H9 (cell line): ENCODE measurements at regions not wholly inside any gene's neighbourhood (a gene's known extent, or its start where the extent isn't known, plus 50 kb on each side); places are given as distances from the start of the nearest gene placed in this dataset.

Source experiments
- DNase-seq: peaks from one replicate; pipeline ENCODE4 v3.0.0-alpha.2; 2017
- H2AFZ ChIP-seq: one replicate; pipeline ENCODE4 v1.6.1; 2013; ENCODE audit warnings: mild to moderate bottlenecking, low read length, control low read depth, moderate library complexity
- H2AK5ac ChIP-seq: 2 replicates; pipeline ENCODE4 v1.6.1; 2013; ENCODE audit warnings: low read length, control low read depth, mixed read lengths; ENCODE audit not compliant: insufficient read length
- H2BK120ac ChIP-seq: one replicate; pipeline ENCODE4 v1.6.1; 2013; ENCODE audit warnings: low read depth, mild to moderate bottlenecking, low read length, control low read depth, inconsistent platforms; ENCODE audit not compliant: poor library complexity, severe bottlenecking
- H2BK12ac ChIP-seq: 2 replicates; pipeline ENCODE4 v1.6.1; 2013; ENCODE audit warnings: low read length, control low read depth, mixed read lengths, low read depth; ENCODE audit not compliant: insufficient read length
- H2BK15ac ChIP-seq: 2 replicates; pipeline ENCODE4 v1.6.1; 2013; ENCODE audit warnings: low read depth, low read length, control low read depth
- H2BK20ac ChIP-seq: one replicate; pipeline ENCODE4 v1.6.1; 2013; ENCODE audit warnings: low read depth, mild to moderate bottlenecking, low read length, control low read depth, inconsistent platforms; ENCODE audit not compliant: poor library complexity, severe bottlenecking
- H2BK5ac ChIP-seq: 2 replicates; pipeline ENCODE4 v1.6.1; 2013; ENCODE audit warnings: low read length, control low read depth, mixed read lengths; ENCODE audit not compliant: insufficient read length
- H3K14ac ChIP-seq: 2 replicates; pipeline ENCODE4 v1.6.1; 2013; ENCODE audit warnings: low read length, control low read depth; ENCODE audit not compliant: insufficient read depth
- H3K18ac ChIP-seq: 2 replicates; pipeline ENCODE4 v1.6.1; 2013; ENCODE audit warnings: low read depth, mild to moderate bottlenecking, mixed read lengths, low read length, control low read depth; ENCODE audit not compliant: insufficient read length
- H3K23ac ChIP-seq: 2 replicates; pipeline ENCODE4 v1.6.1; 2013; ENCODE audit warnings: low read length, control low read depth, mixed read lengths, low read depth; ENCODE audit not compliant: insufficient read length
- H3K23me2 ChIP-seq: 2 replicates; pipeline ENCODE4 v1.6.1; 2013; ENCODE audit warnings: low read depth, mild to moderate bottlenecking, mixed read lengths, low read length, control low read depth; ENCODE audit not compliant: insufficient read length, poor library complexity, severe bottlenecking
- H3K27ac ChIP-seq: 2 replicates; pipeline ENCODE4 v1.5.1; 2013; ENCODE audit warnings: low read length, control low read depth, mixed read lengths, low read depth; ENCODE audit not compliant: insufficient read length
- H3K27me3 ChIP-seq: 2 replicates; pipeline ENCODE4 v1.6.1; 2013; ENCODE audit warnings: low read length, control low read depth, inconsistent platforms; ENCODE audit not compliant: insufficient read depth
- H3K4ac ChIP-seq: 2 replicates; pipeline ENCODE4 v1.6.1; 2013; ENCODE audit warnings: low read depth, mild to moderate bottlenecking, control low read depth, inconsistent platforms, low read length, moderate library complexity
- H3K4me1 ChIP-seq: 2 replicates; pipeline ENCODE4 v1.6.1; 2013; ENCODE audit warnings: low read length, control low read depth, inconsistent platforms; ENCODE audit not compliant: insufficient read depth
- H3K4me2 ChIP-seq: 2 replicates; pipeline ENCODE4 v1.6.1; 2013; ENCODE audit warnings: low read length, control low read depth, mixed read lengths; ENCODE audit not compliant: insufficient read length, insufficient read depth
- H3K56ac ChIP-seq: 2 replicates; pipeline ENCODE4 v1.6.1; 2013; ENCODE audit warnings: low read depth, mild to moderate bottlenecking, mixed read lengths, low read length, control low read depth; ENCODE audit not compliant: insufficient read length
- H3K79me1 ChIP-seq: 2 replicates; pipeline ENCODE4 v1.6.1; 2013; ENCODE audit warnings: low read depth, mild to moderate bottlenecking, moderate library complexity, low read length, control low read depth, inconsistent platforms; ENCODE audit not compliant: insufficient read depth, poor library complexity, severe bottlenecking
- H3K79me2 ChIP-seq: 2 replicates; pipeline ENCODE4 v1.6.1; 2013; ENCODE audit warnings: low read length, control low read depth, inconsistent platforms; ENCODE audit not compliant: insufficient read depth
- H3K9ac ChIP-seq: 2 replicates; pipeline ENCODE4 v1.6.1; 2013; ENCODE audit warnings: low read length, control low read depth, mixed read lengths; ENCODE audit not compliant: insufficient read length; ENCODE audit errors: extremely low read depth
- H3K9me3 ChIP-seq: one replicate; pipeline ENCODE4 v1.6.1; 2013; ENCODE audit warnings: low read depth, low read length, inconsistent platforms; ENCODE audit not compliant: control insufficient read depth
- H3T11ph ChIP-seq: one replicate; pipeline ENCODE4 v1.6.1; 2013; ENCODE audit warnings: mild to moderate bottlenecking, low read length, control low read depth, inconsistent platforms
- H4K20me1 ChIP-seq: one replicate; pipeline ENCODE4 v1.6.1; 2013; ENCODE audit not compliant: control insufficient read depth, insufficient read length, insufficient read depth
- H4K5ac ChIP-seq: 2 replicates; pipeline ENCODE4 v1.6.1; 2013; ENCODE audit warnings: low read depth, mild to moderate bottlenecking, mixed read lengths, low read length, control low read depth; ENCODE audit not compliant: insufficient read length
- H4K8ac ChIP-seq: replicated peaks from 2 replicates; pipeline ENCODE4 v1.6.1; 2013; ENCODE audit warnings: low read length, control low read depth, mixed read lengths, low read depth; ENCODE audit not compliant: insufficient read length
- H4K91ac ChIP-seq: 2 replicates; pipeline ENCODE4 v1.6.1; 2013; ENCODE audit warnings: low read depth, mild to moderate bottlenecking, moderate library complexity, mixed read lengths, low read length, control low read depth; ENCODE audit not compliant: insufficient read length
- H3K27ac Mint-ChIP-seq, 3 experiments: 2 replicates in 2 of 3; 3 replicates in 1 of 3; pipeline ENCODE4 v1.8.0; 2020 to 2021; ENCODE audit warnings: mixed read lengths in 3 of 3, mild to moderate bottlenecking in 1 of 3, moderate library complexity in 1 of 3
- H3K27me3 Mint-ChIP-seq: 2 replicates; pipeline ENCODE4 v1.8.0; 2021; ENCODE audit warnings: low read depth, mild to moderate bottlenecking, moderate library complexity, mixed read lengths
- H3K36me3 Mint-ChIP-seq, 3 experiments: 2 replicates in 2 of 3; 3 replicates in 1 of 3; pipeline ENCODE4 v1.8.0; 2020 to 2021; ENCODE audit warnings: low read depth in 3 of 3, mixed read lengths in 3 of 3; ENCODE audit not compliant: insufficient read depth in 1 of 3
- H3K4me1 Mint-ChIP-seq, 2 experiments: 2 replicates each; pipeline ENCODE4 v1.8.0; 2020; ENCODE audit warnings: mixed read lengths in 2 of 2
- H3K4me3 Mint-ChIP-seq, 2 experiments: 2 replicates in 1 of 2; 3 replicates in 1 of 2; pipeline ENCODE4 v1.8.0; 2020 to 2021; ENCODE audit warnings: mild to moderate bottlenecking in 2 of 2, mixed read lengths in 2 of 2, moderate library complexity in 1 of 2
- H3K9me3 Mint-ChIP-seq, 2 experiments: 2 replicates in 1 of 2; 3 replicates in 1 of 2; pipeline ENCODE4 v1.8.0; 2020; ENCODE audit warnings: mild to moderate bottlenecking in 2 of 2, mixed read lengths in 2 of 2, moderate library complexity in 1 of 2
- WGBS: extraction: QIAGEN DNeasy Blood & Tissue Kit; methylation state at CpG from one replicate; pipeline ENCODE4 v1.1.7; 2013; ENCODE audit warnings: missing lambda C conversion rate, low lambda C conversion rate, mixed read lengths; ENCODE audit not compliant: insufficient read length; ENCODE audit errors: extremely low coverage; 5-methylcytosine and 5-hydroxymethylcytosine counted together
- TF ChIP-seq, protein P1 (sequence below): fragments of 200-600 bp; sonication (generic); conservative IDR thresholded peaks from 3 replicates; pipeline ENCODE4 v1.8.0; 2021; ENCODE audit warnings: antibody characterized with exemption, mild to moderate bottlenecking

DNA sequence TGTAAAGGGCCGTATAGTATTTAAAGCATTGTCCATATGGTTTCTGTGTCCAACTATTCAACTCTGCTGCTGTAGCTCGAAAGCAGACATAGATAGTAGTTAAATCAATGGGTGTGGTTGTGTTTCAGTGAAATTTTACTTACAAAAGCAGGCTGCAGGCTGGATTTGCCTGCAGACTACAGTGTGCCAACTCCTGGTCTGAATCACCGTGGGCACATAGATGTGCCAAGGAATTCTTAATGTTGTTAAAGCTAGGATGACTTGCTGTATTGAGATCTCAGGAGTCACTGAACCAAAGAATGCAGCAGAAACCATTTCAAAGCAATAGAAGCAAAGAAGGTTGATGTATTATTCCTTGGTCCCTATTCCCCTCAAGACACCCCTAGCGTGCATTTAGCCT, 379.0 kb downstream of the STIM2 start:
- no peak overlapping the region for H2AK5ac ChIP-seq
- no peak overlapping the region for H3K18ac ChIP-seq
- no peaks in the 10 kb centered on the region for H3K27me3 Mint-ChIP-seq
- H3K23ac ChIP-seq, result no peak overlapping the region
- H2BK120ac ChIP-seq, result no peak overlapping the region
- no peaks in the 10 kb centered on the region for H3K4me1 ChIP-seq
- H3K4ac ChIP-seq, result no peak overlapping the region
- no peaks in the 10 kb centered on the region for H3K27me3 ChIP-seq
- H3K9me3 ChIP-seq, result no peaks in the 10 kb centered on the region
- no peaks in the 10 kb centered on the region for H3K79me2 ChIP-seq
- no peak overlapping the region for H3K56ac ChIP-seq
- WGBS, result no CpG with 5 or more reads among the region's 4 CpGs
- H3K4me3 Mint-ChIP-seq, result no peak overlapping the region
- no peak overlapping the region for H2BK12ac ChIP-seq
- H3K79me1 ChIP-seq, result no peaks in the 10 kb centered on the region
- no peak overlapping the region for H2AFZ ChIP-seq
- H2BK5ac ChIP-seq, result no peak overlapping the region
- H2BK15ac ChIP-seq, result no peak overlapping the region
- no peak overlapping the region for H3K27ac Mint-ChIP-seq
- TF ChIP-seq, protein P1, sequence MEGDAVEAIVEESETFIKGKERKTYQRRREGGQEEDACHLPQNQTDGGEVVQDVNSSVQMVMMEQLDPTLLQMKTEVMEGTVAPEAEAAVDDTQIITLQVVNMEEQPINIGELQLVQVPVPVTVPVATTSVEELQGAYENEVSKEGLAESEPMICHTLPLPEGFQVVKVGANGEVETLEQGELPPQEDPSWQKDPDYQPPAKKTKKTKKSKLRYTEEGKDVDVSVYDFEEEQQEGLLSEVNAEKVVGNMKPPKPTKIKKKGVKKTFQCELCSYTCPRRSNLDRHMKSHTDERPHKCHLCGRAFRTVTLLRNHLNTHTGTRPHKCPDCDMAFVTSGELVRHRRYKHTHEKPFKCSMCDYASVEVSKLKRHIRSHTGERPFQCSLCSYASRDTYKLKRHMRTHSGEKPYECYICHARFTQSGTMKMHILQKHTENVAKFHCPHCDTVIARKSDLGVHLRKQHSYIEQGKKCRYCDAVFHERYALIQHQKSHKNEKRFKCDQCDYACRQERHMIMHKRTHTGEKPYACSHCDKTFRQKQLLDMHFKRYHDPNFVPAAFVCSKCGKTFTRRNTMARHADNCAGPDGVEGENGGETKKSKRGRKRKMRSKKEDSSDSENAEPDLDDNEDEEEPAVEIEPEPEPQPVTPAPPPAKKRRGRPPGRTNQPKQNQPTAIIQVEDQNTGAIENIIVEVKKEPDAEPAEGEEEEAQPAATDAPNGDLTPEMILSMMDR, result no peak
- H3K9me3 Mint-ChIP-seq, result peaks cover 0 to 9% of the 10 kb centered on the region in 2 experiments; a peak in 3 of 5 replicates
- H2BK20ac ChIP-seq, result no peak overlapping the region
- H3K4me2 ChIP-seq, result no peak overlapping the region
- no peak for DNase-seq
- no peak overlapping the region for H4K5ac ChIP-seq
- H4K20me1 ChIP-seq, result no peaks in the 10 kb centered on the region
- H3K23me2 ChIP-seq, result no peaks in the 10 kb centered on the region
- no peaks in the 10 kb centered on the region; a peak in 1 of 7 replicates for H3K36me3 Mint-ChIP-seq
- H3K27ac ChIP-seq, result no peak overlapping the region
- H3K4me1 Mint-ChIP-seq, result no peaks in the 10 kb centered on the region; a peak in 1 of 4 replicates
- no peak overlapping the region for H3K14ac ChIP-seq
- no peak overlapping the region for H4K91ac ChIP-seq
- H4K8ac ChIP-seq, result no peak overlapping the region
- H3T11ph ChIP-seq, result no peak overlapping the region
- no peak overlapping the region for H3K9ac ChIP-seq
